NCI-H1436 treated with DMSO at 0.1 percent for 48 hours (cell line): ENCODE measurements at regions not wholly inside any gene's neighbourhood (a gene's known extent, or its start where the extent isn't known, plus 50 kb on each side); places are given as distances from the start of the nearest gene placed in this dataset.

ENCODE experiments used
- DNase-seq: peaks from one replicate; lab custom pipeline; 2025; lab: John Stamatoyannopoulos, UW

DNA sequence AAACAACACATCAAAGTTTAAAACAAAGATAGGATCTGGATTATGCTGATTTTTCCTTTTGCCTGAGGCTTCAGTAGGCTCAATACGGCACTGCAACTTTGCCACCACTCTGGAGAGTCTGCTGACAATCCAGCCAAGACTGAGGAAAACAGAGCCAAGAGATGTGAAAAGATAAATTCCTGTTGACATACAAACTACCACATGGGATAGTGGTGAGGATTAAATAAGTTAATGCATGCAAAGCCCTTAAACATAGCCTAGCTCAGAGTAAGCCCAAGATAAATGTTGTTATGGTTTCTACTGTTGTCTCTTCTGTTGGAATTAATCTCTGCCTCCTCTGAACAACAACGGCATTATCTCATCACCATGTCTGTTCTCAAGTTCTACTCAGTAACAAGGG lies 245.9 kb upstream of the LMCD1 start:
- no peak for DNase-seq

DNA sequence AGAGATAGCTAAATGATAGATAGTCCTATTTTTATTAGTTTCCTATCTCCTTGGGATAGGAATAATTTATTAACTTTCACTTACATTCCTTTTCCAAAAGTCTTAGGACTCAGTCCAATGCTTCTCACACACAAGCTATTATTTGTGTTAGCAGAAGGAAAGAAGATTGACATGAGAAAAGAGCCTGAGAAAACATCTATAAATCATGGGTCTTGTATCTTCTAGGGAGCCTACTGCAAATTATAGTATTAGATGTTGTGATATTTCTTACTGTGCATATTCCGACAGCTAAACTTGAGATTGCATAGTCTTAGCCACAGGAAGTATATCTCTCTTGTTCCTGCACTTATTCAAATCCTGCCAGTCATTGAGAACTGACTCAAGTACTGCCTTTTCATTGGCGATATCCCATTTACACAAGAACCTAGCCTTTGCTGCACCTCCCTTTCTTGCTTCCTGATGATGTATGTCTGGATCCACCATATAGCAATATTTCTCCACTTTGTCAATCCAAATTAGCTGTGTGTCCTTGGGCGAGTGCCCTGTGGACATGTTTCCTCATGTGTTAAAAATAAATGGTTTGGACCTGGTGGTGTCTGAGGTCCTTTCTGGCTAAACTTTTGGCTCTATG lies 245.1 kb upstream of the LMCD1 start:
- DNase-seq: no peak

DNA sequence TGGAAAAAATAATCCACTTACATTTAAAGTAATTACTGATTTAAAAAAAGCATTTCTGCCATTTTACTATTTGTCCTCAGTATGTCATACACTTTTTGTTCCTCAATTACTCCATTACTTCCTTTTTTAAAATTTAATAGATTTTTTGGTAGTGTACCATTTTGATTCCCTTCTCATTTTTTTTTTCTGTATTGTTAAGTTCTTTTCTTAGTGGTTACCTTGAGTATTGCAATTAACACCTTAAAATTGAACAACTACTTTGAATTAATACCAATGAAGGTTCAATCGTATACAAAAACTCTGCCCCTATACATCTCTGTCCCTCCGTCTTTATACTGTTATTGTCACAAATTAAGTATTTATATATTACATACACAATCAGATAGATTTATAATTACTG lies 240.6 kb upstream of the LMCD1 start:
- DNase-seq: no peak

DNA sequence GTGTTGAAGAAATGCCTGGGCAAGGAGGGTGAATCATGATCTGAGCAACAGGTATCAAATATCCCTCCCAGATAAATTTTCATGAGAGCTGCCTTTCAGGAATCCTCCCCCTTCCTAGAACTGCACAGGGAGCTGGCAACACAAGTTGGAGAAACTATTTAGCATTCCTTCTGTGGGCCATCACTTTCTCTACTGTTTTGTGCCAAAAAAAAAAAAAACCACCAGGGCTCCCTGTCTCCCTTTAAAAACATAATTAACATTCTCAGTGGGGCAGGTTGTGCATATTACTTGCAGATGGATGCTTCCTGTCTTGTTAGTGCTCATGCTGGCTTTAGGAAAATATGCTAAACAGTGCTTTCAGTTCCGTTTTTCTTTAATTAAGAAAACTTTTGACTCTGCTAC lies 234.9 kb upstream of the LMCD1 start:
- no peak for DNase-seq

DNA sequence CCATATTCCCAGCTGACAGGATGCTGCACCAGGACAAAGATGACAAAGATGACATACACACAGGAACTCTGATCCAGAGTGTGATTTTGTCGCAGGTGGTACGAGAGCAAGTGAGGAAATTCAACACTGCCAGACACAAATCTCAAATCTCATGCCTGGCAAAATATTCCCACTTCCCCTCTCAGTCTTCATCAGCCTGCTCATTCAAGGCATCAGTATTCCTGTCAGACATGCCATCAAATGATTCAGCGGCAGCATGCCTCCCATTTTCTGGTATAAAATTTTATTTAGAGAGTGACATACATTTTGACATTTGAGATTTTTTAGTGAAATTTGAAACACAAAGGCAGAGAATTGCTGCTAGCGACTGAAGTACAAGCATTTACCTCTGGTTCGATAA lies 228.1 kb upstream of the LMCD1 start:
- no peak for DNase-seq

DNA sequence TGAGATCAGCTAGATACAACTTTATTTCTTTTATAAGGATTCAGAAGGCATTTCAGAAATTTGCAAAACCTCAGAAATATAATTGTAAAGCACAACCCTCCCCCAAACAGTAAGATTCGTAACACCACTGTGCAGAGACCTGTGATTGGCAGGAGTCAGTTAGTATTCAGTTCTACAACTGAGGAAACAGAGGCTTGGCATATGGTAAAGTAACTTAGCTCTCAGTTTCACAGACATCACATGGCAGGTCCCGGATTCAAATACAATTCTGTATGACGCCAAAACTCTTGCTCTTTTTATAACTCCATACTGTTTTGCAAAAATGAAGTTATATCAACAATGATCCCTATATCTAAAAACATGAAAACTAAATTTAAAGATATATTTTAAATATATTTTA lies 225.6 kb upstream of the LMCD1 start:
- no peak for DNase-seq

DNA sequence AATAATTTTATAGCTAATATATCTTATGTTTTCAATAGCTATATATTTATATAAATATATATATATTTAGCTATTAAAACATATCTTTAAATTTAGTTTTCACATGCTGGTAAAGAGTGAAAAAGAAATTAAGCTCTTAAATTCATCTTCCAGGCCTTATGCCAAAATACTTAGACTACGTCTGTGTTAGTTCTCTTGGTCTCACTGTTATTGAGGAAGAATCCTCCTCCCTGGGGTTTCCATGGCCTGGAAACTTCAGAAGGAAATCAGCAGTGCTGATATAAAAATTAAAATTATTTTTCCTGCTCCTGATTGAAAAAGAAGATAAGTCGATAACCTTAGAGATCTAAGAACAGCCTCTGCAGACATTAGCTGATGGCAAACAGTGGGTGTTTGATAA lies 225.1 kb upstream of the LMCD1 start:
- DNase-seq: no peak

DNA sequence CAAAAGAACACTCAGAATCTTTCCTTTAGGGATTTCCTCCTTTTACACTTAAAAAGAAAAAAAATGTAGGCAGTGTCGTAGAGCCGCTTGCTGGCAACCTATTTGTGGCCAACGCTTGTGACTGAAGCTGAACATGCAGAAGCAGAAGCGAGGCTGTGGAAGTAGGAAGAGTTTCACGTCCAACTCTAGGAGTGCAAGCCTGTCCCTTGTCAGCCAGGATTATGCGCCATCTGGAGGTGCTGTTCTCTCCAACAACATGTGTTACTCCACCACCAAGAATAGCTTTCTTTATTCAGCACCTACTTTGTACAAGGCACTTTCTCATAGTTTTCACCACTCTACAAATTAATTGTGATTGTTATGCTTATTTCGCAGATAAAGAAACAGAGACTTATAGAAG lies 223.2 kb upstream of the LMCD1 start:
- no peak for DNase-seq

DNA sequence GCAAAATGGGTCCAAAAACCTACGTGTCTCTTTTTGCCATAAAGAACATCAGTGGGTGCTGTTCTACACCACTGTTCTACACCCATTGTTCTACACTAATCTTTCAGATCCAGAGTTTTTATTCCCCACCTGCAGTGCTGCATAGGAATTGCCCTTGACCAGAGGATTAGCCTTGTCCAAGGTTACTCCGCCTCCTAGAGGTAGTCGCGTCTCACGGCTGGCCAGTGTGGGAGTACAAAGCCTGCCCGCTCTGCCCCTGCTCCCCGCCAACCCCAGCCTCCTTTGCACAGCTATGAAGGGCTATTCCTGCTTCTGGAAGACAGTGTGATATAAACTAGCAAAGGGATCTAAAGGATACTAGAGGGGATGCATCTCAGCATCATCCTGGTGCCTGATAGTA lies 222.1 kb upstream of the LMCD1 start:
- no peak for DNase-seq

DNA sequence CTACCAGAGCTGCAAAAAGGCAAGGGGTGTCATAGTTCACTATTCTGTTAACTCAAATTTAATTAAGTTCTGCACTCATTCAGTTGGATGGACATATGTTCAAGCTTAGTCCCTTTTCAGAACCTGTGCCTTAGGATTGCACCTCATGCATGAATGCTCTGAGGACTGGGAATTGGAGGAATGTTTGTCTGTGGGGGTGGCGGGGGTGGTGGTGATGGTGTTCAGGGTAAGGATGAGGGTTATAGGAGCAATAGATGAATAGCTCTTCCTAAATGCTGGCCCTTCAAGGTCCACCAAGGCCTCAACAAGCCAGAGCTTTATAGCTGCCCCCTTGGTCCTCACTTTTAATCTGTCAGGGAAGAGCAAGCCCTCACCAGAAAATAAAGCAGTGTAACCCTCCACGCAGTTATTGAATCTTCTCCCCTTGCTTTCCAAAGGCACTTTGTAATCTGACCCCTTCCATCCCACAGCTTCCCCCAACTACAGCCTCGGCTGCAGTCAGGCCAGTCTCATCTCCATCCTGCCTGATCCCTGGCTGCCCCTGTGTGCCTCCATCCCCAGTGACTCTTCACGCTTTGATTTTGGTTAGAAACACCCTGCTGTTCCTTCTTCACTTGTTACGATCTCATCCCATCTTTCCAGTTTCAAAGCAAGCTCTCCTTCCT lies 221.6 kb upstream of the LMCD1 start:
- no peak for DNase-seq

DNA sequence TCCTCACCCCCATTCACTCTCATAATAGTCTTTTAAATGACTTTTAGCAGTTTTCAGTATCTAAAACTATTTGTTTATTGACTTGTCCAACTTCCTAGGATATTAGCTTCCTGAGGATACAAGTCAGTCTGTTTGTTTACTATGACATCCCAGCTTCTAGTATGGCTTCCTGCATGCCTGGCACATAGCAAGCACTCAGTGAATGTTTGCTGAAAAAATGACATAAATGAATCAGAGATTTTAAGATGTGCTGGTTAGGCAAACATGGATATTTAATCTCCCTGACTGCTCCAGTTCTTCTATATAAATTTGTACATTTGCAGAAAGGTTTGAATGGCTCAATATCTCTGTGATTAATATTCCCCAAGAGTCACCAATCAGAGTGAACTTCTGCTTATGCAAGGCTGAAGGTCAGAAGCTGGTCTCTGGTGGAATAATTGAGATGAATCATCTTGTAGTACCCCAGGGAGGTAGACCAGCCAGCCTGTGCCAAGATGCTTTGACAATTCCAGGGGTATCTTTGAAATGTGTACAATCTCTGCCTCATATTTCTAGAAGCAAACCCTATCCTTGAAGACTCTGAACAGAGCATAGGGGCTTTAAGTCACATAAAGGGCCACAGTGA lies 219.0 kb upstream of the LMCD1 start:
- no peak for DNase-seq

DNA sequence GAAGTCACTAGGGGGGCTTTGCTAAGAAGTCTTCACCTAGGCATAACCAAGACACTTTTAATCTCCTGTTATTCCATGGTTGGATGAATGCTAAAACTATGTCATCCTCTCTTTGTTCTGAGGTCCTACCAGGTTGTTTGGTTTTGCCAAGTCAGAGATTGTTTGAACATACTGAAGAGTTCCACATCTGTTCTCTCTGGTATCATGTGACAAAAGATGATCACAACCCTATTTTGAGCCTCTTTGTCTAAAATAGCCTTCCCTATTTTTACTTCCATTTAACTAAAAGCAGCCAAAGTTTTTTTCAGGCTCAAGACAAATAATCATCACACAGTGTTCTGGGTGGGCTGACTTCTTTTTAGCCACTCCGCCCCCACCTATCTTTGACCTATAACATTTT lies 218.4 kb upstream of the LMCD1 start:
- DNase-seq: no peak

DNA sequence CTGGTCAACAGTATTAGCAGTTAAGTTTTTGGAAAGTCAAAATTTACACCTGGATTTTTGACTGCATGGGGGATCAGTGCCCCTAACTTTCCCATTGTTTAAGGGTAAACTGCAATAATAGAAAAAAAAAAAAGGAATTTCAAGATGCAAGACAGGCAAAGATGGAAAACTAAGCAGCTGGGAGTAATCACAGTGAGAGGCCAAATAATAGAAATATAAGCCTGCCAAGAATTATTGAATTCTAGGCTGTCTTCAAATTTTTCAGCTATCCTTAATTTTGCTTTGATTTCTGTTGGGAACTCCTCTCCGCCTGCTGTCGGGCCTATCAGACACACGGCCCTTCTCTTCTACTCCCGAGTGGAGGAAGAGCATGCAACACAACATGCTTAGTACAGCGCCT lies 215.5 kb upstream of the LMCD1 start:
- no peak for DNase-seq

DNA sequence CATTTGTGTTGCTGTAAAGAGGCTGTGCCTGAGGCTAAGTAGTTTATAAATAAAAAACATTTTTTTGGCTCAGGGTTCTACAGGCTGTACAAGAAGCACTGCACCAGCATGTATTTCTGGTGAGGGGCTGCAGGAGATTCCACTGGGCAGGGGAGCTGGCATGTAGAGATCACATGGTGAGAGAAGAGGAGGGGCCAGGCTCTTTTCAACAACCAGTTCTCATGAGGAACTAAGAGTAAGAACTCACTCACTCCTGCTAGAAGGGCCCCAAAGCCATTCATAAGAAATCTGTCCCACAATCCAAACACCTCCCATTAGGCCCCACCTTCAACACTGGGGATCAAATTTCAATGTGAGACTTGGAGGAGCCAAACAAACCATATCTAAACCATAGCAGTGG lies 214.9 kb upstream of the LMCD1 start:
- DNase-seq: no peak

DNA sequence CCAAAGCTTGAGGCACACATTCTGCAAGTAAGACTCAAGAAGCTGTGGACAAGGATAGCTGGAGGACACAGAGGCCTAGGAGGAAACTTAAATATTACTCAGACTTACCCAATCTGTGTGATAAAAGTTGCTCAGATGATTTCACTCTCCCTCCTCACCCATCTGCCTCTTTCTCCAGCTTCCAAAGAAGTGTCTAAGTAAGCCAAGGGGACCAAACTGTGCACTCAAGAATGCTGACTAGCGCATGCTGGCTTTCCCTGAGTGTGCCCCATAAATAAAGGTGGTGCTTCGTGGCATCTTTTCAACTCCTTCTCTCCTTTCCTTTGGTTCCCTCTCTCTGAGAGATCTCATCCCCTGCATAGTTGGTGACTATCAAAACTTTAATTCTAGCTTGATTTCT lies 211.0 kb upstream of the LMCD1 start:
- no peak for DNase-seq

DNA sequence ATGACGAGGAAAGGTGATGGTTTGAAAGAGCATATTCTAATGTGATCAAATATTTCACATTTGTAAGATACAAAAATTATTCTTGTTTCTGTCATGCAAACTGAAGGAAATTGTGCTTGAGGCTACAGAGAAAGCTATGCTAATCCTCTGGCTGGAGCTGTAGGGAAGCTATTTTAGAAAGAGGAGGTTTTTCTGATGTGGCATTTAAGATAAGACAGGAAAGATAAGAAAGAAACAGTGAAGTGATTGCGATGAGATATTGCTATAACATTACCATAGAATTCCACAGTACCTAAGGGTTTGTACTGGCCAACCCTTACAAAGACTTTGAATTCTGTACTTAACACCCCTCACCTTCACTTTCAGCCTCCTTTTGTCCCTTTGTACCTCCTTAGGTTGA lies 205.2 kb upstream of the LMCD1 start:
- no peak for DNase-seq

DNA sequence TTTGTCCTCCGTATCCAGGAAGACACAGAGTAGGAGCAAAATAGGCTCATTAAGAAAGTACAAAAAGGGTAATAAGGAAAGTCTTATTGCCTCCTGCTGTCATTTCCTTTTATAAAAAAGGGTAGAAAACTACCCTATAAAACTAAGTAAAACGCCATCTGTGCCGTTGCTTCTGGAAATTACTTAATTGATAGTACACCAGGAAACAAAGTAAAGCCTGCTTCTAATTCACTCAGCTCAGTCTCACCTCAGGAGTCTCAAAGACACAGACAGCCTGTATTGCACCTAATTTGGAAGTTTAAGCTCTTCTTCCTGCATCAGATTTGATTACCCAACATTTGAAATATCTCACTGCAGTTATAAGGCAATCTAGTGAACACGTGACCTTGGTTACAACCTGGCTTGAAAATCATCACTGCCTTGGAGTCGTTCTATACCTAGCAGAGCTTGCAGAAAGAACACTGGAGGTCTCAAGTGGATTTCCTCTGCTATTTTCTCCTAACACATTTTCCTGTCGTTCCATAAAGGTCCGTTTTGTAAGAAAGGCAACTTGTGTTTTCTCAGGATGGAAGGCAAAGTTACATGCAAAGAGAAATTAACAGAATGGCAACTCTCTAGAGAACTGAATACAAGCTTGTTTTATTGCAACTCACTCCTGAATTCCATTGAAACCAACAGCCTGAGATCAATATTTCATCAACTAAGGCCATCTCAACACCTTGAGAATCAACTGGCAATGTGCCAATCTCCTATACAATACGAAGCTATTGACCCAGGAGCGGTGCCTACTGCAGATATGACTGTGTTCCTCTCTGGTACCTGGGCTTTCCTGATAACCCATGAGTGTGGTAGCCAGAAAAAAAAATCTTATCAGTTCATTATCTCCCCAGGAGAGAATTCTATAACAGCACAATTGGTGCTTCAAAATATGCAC lies 203.3 kb upstream of the LMCD1 start:
- DNase-seq: no peak

DNA sequence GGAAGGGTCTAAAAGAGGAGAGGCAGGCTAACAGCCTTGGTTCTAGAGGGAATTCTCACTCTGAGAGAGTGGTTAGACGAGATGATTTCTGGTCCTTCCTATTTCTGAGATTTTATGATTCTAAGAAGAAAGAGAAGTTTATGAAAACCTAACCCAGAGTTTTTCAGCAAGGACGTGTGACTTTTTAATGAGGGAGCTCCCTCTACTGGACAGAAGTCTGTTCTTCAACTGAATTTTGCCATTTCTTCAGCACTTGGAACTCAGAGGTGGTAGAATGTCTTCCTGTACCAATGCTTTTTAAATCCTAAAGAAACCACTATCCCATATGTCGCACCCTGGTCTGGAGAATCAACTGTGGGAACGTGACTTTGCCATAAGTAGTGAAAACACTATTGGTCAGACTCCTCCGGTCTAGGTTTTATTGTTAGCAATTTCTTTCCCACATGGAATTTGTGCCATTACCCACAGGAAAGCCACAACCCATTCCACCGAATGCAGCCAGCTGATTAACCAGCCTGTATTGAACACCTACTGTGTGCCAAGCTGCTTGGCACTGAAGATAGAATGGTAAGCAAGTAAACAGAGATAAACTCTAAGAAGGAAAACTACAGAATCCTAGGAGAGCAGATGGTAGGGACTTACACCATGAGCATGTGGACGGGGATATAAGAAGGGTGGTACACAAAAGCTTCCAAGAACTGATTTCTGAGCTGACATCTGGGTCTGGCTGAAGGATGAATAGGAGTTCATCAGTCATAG lies 199.5 kb upstream of the LMCD1 start:
- DNase-seq: no peak

DNA sequence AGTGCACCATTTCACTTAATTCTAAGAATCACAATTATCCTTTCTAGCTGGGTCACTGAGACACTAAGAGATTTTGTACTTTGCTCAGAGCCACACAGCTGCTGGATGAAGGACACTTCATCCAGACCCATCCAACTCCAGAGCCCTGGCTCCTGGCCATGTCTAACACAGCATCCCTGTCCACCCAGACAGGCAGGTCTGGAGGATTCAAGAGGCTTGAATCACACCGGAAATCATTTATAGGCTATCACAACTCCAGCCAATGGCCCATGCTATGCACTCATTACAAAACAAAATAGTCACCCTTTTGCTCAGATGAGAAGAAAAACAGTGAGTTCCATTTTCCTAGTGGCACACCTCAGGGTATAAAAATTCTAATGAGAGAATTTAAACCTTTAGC lies 198.2 kb upstream of the LMCD1 start:
- DNase-seq: no peak

DNA sequence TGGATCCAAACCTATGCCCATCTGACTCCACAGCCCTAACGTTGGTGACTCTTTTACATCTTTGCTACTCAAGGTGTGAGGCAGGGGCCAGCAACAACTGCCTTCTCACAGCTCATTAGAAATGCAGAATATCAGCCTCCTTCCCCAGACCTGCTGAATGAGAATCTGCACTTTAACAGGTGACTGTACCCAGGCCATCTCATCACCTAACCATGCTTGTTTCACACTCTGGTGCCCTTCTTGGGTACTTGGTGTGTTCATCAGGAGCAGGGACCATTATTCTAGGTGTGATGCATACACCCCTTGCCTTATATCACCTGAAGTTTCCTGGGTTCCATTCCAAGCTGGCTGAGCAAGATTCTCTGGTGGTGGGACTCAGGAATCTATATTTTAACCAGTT lies 196.3 kb upstream of the LMCD1 start:
- no peak for DNase-seq

DNA sequence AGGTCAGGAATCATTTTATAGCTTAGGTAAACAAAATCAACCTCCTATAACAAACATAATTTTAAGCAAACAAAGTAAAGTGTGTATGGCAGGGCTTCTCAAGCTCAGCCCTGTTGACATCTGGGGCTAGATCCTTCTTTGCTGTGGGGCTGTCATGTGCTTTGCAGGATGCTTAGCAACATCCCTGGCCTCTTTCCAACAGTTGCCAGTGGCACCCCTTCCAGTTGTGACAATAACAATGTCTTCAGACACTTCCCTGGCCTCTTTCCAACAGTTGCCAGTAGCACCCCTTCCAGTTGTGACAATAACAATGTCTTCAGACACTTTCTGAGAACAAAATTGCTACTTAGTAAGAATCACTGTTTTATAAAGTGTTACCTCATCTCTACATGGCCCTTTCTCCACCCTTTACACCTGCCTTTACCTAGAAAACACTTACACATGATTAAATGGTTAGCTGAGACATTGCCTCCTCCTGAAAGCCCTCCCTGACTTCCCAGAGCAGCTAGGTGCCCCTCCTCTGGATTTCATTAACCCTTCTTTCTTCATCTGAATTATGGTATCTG lies 194.0 kb upstream of the LMCD1 start:
- DNase-seq: no peak

DNA sequence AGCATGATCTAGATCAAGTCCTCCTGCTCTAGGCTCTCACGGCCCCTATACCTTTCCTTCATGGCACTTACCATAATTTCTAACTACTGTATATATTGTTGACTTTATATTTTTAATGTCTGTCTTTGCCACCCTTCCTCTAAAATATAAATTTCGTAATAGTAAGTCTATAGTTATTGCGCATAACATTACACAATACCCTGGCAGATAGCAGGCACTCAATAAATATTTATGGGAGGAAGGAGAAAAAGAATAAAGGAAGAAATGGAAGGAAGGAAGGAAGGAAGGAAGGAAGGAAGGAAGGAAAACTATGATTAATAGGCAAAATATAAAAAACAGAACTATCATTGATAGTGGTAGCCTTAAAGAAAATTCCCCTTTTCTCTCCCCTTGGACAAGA lies 190.3 kb upstream of the LMCD1 start:
- no peak for DNase-seq
